ENCODE measurements at regions not wholly inside any gene's neighbourhood (a gene's known extent, or its start where the extent isn't known, plus 50 kb on each side); places are given as distances from the start of the nearest gene placed in this dataset.

- Histone ChIP-seq H3K9me3 (ENCODE audit: control insufficient read depth, insufficient read depth, low read length) (peaks cover 7% of the 10 kb centered on the region), H3K4me3 (ENCODE audit: low read depth, low read length) (no peak overlapping the region), H3K27ac (ENCODE audit: low read depth, low read length) (no peak overlapping the region), H3K36me3 (ENCODE audit: control insufficient read depth, insufficient read depth, low read length) (no peaks in the 10 kb centered on the region), H3K4me1 (ENCODE audit: control insufficient read depth, insufficient read depth, low read length) (peaks cover 13% of the 10 kb centered on the region), H3K27me3 (ENCODE audit: control insufficient read depth, insufficient read depth, low read length) (no peaks in the 10 kb centered on the region)
- DNase-seq (ENCODE audit: low read depth in 4 of 6, low spot score in 6 of 6) = no peak
Observed at GRCh38 chr4:4788573-4788972, 70.9 kb upstream of the MSX1 start.

DNA sequence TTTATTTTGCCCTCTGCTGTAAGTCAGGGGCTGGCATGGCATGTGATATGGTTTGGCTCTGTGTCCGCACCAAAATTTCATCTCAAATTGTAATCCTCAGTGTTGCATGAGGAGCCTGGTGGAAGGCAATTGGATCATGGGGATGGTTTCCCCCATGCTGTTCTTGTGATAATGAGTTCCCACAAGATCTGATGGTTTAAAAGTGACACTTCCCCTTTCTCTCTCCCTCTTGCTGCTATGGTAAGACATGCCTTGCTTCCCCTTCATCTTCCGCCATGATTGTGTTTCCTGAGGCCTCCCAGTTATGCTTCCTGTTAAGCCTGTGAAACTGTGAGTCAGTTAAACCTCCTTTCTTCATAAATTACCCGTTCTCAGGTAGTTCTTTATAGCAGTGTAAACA, 72.0 kb upstream of the MSX1 start:
- WGBS (ENCODE audit: insufficient coverage) = 100% methylated on average over 1 of the region's 3 CpGs
- Histone ChIP-seq H3K27me3 (ENCODE audit: control insufficient read depth, insufficient read depth, low read length) (no peaks in the 10 kb centered on the region), H3K4me3 (ENCODE audit: low read depth, low read length) (no peak overlapping the region), H3K27ac (ENCODE audit: low read depth, low read length) (no peak overlapping the region), H3K4me1 (ENCODE audit: control insufficient read depth, insufficient read depth, low read length) (peaks cover 13% of the 10 kb centered on the region), H3K9me3 (ENCODE audit: control insufficient read depth, insufficient read depth, low read length) (peaks cover 7% of the 10 kb centered on the region), H3K36me3 (ENCODE audit: control insufficient read depth, insufficient read depth, low read length) (no peaks in the 10 kb centered on the region)
- DNase-seq (ENCODE audit: low read depth in 4 of 6, low spot score in 6 of 6) = no peak

DNA sequence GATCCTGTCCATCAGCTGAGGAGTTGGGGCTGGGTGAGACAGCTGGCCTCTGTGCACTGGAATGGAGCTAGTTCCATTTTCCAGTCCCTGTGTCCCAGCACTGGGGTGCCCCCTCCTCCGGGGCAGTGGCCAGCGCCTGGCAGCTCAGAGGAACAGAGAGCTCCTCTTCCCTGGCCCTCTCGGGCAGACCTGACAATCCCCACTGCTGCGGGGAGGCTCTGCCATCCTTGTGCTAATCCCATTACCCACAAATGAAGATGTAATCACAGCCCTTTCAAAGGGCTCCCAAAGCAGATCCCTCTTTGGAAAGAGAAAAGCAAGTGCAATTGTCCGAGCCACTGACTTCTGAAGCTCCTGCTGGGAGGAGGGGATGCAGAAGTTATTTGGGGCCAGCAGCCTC, 75.1 kb upstream of the MSX1 start:
- DNase-seq (ENCODE audit: low read depth in 4 of 6, low spot score in 6 of 6) = no peak
- H3K27me3 ChIP-seq (ENCODE audit: control insufficient read depth, insufficient read depth, low read length) = peaks cover 5% of the 10 kb centered on the region
- 41% methylated on average over 5 of the region's 5 CpGs for WGBS (ENCODE audit: insufficient coverage)
- H3K4me3 ChIP-seq (ENCODE audit: low read depth, low read length) = no peak overlapping the region
- peaks cover 2% of the 10 kb centered on the region for H3K4me1 ChIP-seq (ENCODE audit: control insufficient read depth, insufficient read depth, low read length)
- H3K27ac ChIP-seq (ENCODE audit: low read depth, low read length) = no peak overlapping the region
- peaks cover 7% of the 10 kb centered on the region for H3K9me3 ChIP-seq (ENCODE audit: control insufficient read depth, insufficient read depth, low read length)
- no peaks in the 10 kb centered on the region for H3K36me3 ChIP-seq (ENCODE audit: control insufficient read depth, insufficient read depth, low read length)

DNA sequence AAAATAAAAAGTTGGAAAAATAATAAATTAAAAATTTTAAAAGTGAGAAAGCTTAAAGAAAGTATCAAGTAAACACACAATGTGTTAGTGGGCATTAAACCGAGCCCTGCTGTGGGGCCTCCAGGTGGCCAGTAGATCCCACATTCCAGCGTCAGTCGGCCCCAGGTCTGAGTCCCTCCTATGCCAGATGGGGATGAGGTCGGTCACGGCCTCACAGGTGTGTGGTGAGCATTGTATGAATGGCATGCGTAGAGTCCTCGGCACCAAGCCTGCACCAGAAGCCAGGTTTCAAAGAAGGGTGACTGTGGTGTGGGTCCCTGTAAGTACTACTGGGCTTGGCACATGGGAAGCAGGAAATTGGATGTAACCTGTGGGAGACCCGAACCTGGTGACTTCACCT, 75.6 kb upstream of the MSX1 start:
- DNase-seq (ENCODE audit: low read depth in 4 of 6, low spot score in 6 of 6) = no peak
- Histone ChIP-seq H3K27me3 (ENCODE audit: control insufficient read depth, insufficient read depth, low read length) (peaks cover 5% of the 10 kb centered on the region), H3K4me3 (ENCODE audit: low read depth, low read length) (no peak overlapping the region), H3K9me3 (ENCODE audit: control insufficient read depth, insufficient read depth, low read length) (peaks cover 6% of the 10 kb centered on the region), H3K36me3 (ENCODE audit: control insufficient read depth, insufficient read depth, low read length) (no peaks in the 10 kb centered on the region), H3K4me1 (ENCODE audit: control insufficient read depth, insufficient read depth, low read length) (peaks cover 2% of the 10 kb centered on the region), H3K27ac (ENCODE audit: low read depth, low read length) (no peak overlapping the region)
- 91% methylated on average over 5 of the region's 8 CpGs for WGBS (ENCODE audit: insufficient coverage)

GRCh38 chr4:4782969-4783368, 76.5 kb upstream of the MSX1 start:
- H3K4me3 ChIP-seq (ENCODE audit: low read depth, low read length) = no peak overlapping the region

GRCh38 chr4:4781936-4782707, 77.3 kb upstream of the MSX1 start:
- 61% methylated on average over 8 of the region's 14 CpGs for WGBS (ENCODE audit: insufficient coverage)

More at GRCh38 chr4:4782969-4783368, 76.5 kb upstream of the MSX1 start:
- no peaks in the 10 kb centered on the region for H3K9me3 ChIP-seq (ENCODE audit: control insufficient read depth, insufficient read depth, low read length)
- no peak overlapping the region for H3K27ac ChIP-seq (ENCODE audit: low read depth, low read length)
- H3K36me3 ChIP-seq (ENCODE audit: control insufficient read depth, insufficient read depth, low read length) = no peaks in the 10 kb centered on the region
- 92% methylated on average over 5 of the region's 8 CpGs for WGBS (ENCODE audit: insufficient coverage)
- peaks cover 2% of the 10 kb centered on the region for H3K4me1 ChIP-seq (ENCODE audit: control insufficient read depth, insufficient read depth, low read length)
- H3K27me3 ChIP-seq (ENCODE audit: control insufficient read depth, insufficient read depth, low read length) = peaks cover 5% of the 10 kb centered on the region
- no peak for DNase-seq (ENCODE audit: low read depth in 4 of 6, low spot score in 6 of 6)

GRCh38 chr4:4780729-4781244, 78.7 kb upstream of the MSX1 start:
- Histone ChIP-seq H3K9me3 (ENCODE audit: control insufficient read depth, insufficient read depth, low read length) (no peaks in the 10 kb centered on the region), H3K36me3 (ENCODE audit: control insufficient read depth, insufficient read depth, low read length) (no peaks in the 10 kb centered on the region), H3K27me3 (ENCODE audit: control insufficient read depth, insufficient read depth, low read length) (peaks cover 5% of the 10 kb centered on the region), H3K4me3 (ENCODE audit: low read depth, low read length) (no peak overlapping the region), H3K27ac (ENCODE audit: low read depth, low read length) (no peak overlapping the region), H3K4me1 (ENCODE audit: control insufficient read depth, insufficient read depth, low read length) (peaks cover 2% of the 10 kb centered on the region)
- WGBS (ENCODE audit: insufficient coverage) = 78% methylated on average over 3 of the region's 6 CpGs
- DNase-seq (ENCODE audit: low read depth in 4 of 6, low spot score in 6 of 6) = no peak

More at GRCh38 chr4:4781936-4782707, 77.3 kb upstream of the MSX1 start:
- Histone ChIP-seq H3K27ac (ENCODE audit: low read depth, low read length) (no peak overlapping the region), H3K4me3 (ENCODE audit: low read depth, low read length) (no peak overlapping the region), H3K9me3 (ENCODE audit: control insufficient read depth, insufficient read depth, low read length) (no peaks in the 10 kb centered on the region), H3K27me3 (ENCODE audit: control insufficient read depth, insufficient read depth, low read length) (peaks cover 5% of the 10 kb centered on the region), H3K36me3 (ENCODE audit: control insufficient read depth, insufficient read depth, low read length) (no peaks in the 10 kb centered on the region), H3K4me1 (ENCODE audit: control insufficient read depth, insufficient read depth, low read length) (peaks cover 2% of the 10 kb centered on the region)
- DNase-seq (ENCODE audit: low read depth in 4 of 6, low spot score in 6 of 6) = peak in 1 of 6 donors; percentile 32

DNA sequence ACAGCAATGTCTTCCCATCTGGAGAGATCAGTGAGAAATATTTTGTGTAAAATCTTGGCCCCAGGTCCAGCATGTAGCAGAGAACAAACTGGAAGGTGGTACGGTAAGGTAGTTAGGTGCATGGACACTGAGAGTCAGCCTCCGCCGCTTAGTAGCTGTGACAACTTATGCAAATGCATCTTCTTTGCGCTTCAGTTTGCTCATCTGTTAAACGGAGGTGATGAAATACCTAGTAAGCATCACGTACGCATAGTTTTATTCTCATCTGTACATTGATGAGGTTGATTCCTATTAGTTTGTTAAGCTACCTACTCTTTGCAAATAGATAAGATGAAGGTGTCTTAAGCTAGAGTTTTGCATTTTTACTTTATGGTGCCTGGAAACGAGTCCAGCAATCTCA, 80.0 kb upstream of the MSX1 start:
- H3K27ac ChIP-seq (ENCODE audit: low read depth, low read length) = no peak overlapping the region
- no peak overlapping the region for H3K4me3 ChIP-seq (ENCODE audit: low read depth, low read length)
- peaks cover 5% of the 10 kb centered on the region for H3K27me3 ChIP-seq (ENCODE audit: control insufficient read depth, insufficient read depth, low read length)
- H3K36me3 ChIP-seq (ENCODE audit: control insufficient read depth, insufficient read depth, low read length) = no peaks in the 10 kb centered on the region
- H3K9me3 ChIP-seq (ENCODE audit: control insufficient read depth, insufficient read depth, low read length) = no peaks in the 10 kb centered on the region
- no peak for DNase-seq (ENCODE audit: low read depth in 4 of 6, low spot score in 6 of 6)
- WGBS (ENCODE audit: insufficient coverage) = 90% methylated on average over 3 of the region's 8 CpGs
- H3K4me1 ChIP-seq (ENCODE audit: control insufficient read depth, insufficient read depth, low read length) = peaks cover under 1% of the 10 kb centered on the region

- DNase-seq (ENCODE audit: low read depth in 4 of 6, low spot score in 6 of 6) = no peak
- no peaks in the 10 kb centered on the region for H3K9me3 ChIP-seq (ENCODE audit: control insufficient read depth, insufficient read depth, low read length)
Observed at GRCh38 chr4:4779054-4779453, 80.4 kb upstream of the MSX1 start.

DNA sequence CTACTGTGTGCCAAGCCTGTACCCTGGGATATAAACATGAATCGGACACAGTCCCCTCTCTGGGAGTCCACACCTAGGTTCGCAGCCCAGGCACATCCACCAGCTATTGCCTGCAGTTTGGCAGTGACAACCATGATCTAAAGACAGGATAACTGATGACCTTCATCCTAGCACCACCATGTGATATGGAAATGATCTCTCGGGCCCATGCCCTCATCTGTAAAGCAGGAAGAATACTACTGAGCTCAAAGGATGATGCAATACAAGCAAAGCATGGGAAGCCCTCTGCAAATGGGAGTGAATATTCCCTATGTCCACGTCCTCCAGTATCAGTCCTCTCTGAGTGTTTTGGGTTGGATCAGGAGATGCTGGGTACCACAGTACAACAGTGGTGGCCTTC, 80.9 kb upstream of the MSX1 start:
- no peaks in the 10 kb centered on the region for H3K36me3 ChIP-seq (ENCODE audit: control insufficient read depth, insufficient read depth, low read length)
- 85% methylated on average over 4 of the region's 4 CpGs for WGBS (ENCODE audit: insufficient coverage)
- no peaks in the 10 kb centered on the region for H3K9me3 ChIP-seq (ENCODE audit: control insufficient read depth, insufficient read depth, low read length)
- no peak for DNase-seq (ENCODE audit: low read depth in 4 of 6, low spot score in 6 of 6)
- no peak overlapping the region for H3K4me3 ChIP-seq (ENCODE audit: low read depth, low read length)
- no peak overlapping the region for H3K27ac ChIP-seq (ENCODE audit: low read depth, low read length)
- H3K27me3 ChIP-seq (ENCODE audit: control insufficient read depth, insufficient read depth, low read length) = peaks cover 5% of the 10 kb centered on the region
- no peaks in the 10 kb centered on the region for H3K4me1 ChIP-seq (ENCODE audit: control insufficient read depth, insufficient read depth, low read length)

More at GRCh38 chr4:4779054-4779453, 80.4 kb upstream of the MSX1 start:
- peaks cover 5% of the 10 kb centered on the region for H3K27me3 ChIP-seq (ENCODE audit: control insufficient read depth, insufficient read depth, low read length)
- no peak overlapping the region for H3K27ac ChIP-seq (ENCODE audit: low read depth, low read length)
- no peaks in the 10 kb centered on the region for H3K36me3 ChIP-seq (ENCODE audit: control insufficient read depth, insufficient read depth, low read length)
- 100% methylated on average over 1 of the region's 2 CpGs for WGBS (ENCODE audit: insufficient coverage)
- H3K4me3 ChIP-seq (ENCODE audit: low read depth, low read length) = no peak overlapping the region
- no peaks in the 10 kb centered on the region for H3K4me1 ChIP-seq (ENCODE audit: control insufficient read depth, insufficient read depth, low read length)
